HG03103 (cell line): ENCODE measurements at regions not wholly inside any gene's neighbourhood (a gene's known extent, or its start where the extent isn't known, plus 50 kb on each side); places are given as distances from the start of the nearest gene placed in this dataset.

Source experiments
- ATAC-seq: cut with Tn5 transposase; IDR thresholded peaks from one replicate; pipeline ENCODE4 v1.9.1; 2021; ENCODE audit warnings: low read depth; ENCODE audit not compliant: unreplicated experiment

DNA sequence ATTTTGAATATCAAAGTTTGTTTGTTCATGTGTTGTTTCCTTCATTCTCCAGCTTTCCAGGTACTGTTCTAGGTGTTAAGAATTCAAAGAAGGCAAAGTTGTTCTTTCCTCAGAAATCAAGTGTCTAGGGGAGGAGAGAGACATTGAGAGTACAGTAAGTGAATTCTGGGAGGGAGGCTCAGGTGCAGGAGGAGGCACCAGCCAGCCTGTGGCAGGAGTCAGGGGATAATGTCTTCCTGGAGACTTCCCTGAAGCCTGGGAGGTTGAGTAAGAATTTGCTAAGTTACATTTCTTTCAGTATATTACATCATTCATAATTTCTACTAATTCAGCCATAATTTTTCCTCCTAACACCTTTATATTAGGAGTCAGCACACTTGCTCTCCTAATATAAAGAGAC, 462.1 kb downstream of the TDRD15 start:
- no peak for ATAC-seq

DNA sequence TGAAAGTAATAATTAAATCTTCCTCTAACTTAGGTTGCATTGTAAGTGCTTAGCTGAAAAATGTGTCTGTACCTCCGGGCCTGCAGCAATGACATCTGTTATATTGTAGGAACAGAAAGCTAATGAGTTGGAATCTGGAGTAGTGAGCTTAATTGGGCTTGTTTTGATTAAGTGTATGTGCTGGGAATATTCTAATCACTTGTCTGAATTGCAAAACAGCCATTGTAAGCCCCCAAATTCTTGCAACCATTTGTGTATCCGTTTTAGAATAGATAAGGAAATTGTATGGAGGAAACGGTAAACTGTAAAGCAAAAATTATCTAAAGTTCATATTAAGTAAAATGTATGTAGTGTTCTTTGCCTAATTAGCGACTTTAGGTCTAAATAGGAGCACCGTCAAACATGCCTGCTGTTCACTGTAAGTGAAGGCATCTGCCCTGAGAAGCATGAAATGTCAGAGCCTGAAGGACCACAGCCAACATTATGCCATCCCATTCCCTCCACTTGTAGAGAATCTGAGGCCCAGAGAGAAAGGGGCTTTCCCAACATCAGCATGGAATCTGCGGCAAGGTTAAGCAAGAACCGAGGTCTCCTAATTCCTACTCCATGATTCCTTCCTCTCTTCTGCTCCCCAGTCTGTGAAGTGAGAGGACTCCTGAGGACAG, 466.4 kb downstream of the TDRD15 start:
- ATAC-seq = no peak

DNA sequence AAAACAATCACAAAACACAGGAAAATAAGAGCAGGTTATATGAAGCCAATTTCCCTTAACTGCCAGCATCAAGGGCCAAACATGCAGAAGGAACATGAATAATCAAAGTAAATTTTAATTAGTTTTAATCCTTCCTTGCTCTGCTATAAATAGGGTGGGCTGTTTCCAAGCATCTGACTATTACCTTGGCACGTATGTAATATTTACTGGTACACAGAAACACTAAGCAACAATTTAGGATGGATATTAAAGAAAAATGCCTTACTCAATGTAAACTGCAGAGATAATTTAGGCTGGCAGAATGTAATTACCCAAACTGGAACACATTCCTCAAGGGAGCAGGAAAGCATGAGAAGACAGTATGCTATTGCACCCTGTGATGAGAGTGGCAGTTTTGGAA, 468.2 kb downstream of the TDRD15 start:
- no peak for ATAC-seq

DNA sequence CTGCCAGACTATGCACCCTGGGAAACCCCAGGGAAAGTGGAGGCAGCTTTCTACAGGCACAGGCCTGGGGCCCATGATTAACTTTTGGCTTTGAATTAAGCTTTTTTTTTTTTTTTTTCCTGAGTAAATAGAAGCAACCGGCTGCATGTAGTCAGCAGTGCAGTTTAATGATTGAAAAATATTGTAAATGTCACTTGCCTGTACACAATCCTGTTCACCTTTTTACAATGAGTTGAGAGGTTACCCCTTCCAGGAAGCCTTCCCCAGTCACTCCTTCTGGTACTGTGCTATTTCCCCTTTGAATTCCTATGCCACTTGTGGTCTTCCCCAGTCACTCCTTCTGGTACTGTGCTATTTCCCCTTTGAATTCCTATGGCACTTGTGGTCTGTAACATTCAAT, 475.6 kb downstream of the TDRD15 start:
- ATAC-seq = no peak

DNA sequence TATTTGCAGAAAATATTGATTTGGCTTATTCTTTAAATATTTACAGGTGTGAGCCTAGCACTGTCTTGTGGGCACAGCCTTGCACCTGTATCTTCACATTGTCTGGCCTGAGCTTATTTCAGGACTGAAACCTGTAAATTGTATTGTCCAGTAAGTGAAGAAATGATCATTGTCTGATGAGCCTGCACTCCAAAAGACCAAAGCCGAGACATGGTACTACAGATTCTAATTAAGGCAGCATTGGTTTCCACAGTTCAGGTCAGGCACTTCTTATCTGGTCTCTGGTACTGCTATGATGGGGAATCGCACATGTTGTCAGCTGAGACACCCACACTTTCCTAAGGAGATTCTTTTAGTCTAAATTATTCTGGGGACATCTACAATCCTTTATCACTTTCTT, 479.0 kb downstream of the TDRD15 start:
- ATAC-seq = no peak

DNA sequence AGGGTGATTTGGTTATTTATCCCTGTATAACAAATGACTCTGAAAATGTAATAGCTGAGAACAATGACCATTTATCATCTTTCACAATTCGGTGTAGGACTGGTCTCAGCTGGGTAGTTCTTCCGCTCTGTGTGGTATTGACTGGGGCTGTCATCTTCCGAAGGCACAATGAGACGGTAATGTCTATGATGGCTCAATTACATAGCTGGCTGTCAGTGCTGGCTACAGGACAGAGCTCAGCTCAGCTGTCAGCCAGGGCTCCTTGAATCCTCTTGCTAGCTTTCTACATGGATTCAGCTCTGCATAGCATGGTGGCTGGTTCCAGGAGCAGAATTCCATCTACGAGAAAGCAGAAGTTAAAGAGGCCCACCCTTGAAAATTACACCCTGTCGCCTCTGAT, 483.8 kb downstream of the TDRD15 start:
- ATAC-seq = no peak

DNA sequence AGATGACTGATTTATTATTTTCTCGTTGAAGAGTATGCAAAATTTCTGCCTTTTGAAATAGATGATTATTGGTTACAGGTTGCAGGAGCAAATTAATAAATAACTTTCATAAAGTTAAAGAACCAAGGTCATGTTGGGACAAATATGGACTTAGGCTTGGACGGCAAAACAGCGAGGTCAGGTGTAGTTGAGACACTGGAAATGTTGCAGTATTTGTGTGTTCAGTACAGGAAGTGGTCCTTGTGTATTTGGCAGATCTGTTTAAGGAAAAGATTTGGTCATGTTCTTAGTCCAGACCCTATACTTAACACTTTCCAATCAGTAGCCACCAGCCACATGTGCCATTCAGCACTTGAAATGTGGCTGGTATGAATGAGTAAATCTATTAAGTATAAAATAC, 486.5 kb downstream of the TDRD15 start:
- ATAC-seq = no peak

DNA sequence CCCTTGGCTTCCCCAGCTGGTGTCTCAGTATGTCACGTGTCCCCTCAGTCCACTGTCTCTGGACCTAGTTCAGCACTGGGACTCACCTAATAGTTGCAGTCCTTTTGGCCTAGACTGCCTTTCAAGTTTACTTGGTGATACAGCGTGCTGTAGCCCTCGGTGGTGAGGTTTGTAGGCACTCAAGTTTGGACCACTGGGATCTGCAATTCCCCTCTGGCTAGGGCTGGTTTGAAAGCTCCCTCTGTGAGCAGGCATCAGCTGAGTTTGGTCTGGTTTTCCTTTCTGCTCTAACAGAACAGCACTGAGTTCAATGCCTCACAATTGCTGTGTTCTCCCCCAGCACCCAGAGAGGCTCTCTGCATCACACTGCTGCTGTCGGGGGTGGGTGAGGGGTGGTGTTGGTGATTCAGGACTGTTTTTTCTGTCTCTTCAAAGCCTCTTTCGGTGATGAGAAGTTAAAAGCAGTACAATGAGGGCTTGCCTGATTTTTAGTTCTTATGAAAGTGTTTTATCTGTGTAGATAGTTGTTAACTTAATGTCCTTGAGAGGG, 494.2 kb downstream of the TDRD15 start:
- ATAC-seq = no peak

DNA sequence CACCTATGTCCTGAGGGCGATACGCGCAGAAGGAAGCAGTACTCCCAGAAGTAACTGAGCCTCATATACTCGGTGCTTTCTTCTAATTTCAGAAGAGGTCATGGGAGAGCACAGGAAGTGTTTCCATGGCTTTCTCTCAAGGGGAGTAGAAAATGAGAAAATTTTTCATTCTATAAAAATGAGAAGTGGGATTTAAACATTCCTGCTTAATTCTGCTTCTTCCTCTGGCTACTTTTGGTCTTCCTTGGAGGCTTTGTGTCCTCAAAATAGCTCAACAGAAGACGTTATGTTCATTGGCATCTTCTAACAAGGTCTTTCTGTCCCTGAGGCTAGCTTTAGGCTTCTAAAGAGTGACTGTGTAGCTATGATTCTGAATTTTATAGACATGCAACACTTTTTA, 497.0 kb downstream of the TDRD15 start:
- ATAC-seq = no peak

DNA sequence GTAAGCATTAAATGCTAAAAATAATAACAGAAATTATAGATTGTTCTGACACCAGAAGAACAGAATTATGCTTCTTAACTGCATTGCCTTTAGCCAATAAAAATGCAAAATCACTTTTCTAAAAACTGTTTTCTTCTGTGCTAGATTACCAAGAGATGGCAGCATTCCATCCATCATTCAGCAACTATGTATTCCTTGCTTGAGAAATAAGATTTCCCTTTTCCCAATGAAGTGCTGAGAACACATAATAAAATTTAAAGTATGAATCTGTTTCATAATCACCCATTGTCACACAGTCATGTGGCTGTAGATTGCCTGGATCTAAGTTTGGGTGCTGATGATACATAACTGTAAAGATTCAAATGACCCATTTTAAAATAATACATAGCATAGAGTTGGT, 504.2 kb downstream of the TDRD15 start:
- ATAC-seq = no peak

DNA sequence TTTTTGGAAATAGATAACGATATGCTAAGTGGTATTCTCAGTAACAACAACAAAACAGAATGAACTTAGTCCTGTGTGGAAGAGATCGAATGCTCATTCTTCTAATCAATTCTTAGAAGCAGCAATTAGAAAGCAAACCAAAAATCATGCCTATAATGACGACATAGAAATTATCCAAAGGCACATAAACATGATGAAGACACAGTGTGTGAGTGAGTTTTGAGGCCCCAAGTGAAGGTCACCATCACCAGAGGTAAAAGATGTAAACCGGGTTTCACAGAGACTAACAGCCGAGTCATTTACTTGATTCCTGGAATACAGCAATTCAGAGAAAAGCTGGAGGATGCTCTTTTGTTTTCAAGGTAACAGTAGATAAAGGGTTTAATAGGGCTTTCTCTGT, 509.2 kb downstream of the TDRD15 start:
- no peak for ATAC-seq

DNA sequence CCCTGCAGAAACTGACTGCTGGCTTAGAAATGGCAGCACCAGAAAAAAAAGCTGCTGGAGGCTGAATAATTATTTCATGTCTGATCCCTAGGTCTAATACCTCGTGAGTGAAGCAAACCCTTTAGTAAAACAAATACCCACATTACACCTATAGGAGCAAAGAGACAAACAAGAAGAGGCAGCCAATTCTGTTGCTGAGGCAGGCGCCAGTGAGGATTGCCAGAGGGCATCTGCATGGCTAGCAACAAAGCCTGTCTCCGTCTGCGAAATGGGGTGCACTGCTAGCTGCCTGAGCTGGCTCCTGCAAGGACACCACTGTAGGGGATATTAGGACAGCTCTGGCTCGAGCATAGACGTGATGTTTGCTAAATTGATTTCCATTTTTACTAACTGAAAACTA, 509.7 kb downstream of the TDRD15 start:
- ATAC-seq = no peak

DNA sequence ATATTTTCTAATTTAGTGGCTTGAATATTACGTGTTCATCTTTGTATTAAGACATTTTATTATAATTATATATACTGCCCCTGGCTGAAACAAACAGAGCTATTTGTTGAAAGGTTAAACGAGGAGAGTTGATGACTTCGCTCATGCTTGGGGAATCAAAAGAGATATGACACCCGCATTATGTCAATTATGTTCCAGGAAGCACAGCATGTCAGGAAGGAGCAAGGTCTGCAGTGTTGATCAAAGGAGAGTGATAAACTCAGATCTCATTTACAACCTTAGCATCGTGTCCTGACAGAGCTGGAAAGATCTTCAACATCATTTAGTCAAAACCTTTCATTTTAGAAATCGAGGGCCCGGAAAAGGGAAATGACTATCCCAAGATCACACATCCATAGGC, 510.1 kb downstream of the TDRD15 start:
- ATAC-seq = no peak

DNA sequence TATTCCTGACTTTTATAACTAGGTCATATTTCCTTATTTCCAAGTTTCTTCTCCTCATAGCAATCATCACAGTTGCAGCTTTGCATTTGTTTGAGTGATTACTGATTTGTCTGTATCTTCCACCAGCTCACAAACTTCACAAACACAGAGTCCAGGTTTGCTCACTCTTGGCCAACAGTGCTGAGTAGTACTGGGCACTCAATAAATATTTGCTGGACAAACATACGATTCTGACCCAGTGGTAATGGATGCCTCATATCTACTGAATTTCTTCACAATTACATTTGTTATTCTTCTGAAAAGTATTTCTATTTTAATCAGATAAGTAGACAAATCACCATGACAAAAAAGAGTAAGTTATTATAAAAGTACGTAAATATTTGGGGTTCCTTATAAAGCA, 516.3 kb downstream of the TDRD15 start:
- ATAC-seq = no peak

DNA sequence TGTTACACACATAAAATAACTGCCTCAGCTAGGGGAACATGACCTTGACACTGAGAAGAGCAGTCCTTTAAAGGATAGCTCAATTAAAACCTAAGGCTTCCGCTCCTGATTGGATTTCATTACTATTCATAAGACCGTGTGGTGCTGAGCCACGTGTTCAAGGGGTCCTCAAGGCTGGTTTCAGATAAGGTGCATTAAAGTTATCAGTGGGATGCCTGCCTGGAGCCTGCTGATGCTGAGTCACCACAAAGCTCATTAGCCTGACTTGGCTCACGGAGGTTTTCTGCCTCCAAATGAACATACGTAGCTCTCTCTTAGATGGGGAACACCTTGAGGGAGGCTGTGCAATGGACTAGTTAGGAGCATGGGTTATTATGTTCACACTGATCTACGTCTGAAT, 518.9 kb downstream of the TDRD15 start:
- ATAC-seq = no peak

DNA sequence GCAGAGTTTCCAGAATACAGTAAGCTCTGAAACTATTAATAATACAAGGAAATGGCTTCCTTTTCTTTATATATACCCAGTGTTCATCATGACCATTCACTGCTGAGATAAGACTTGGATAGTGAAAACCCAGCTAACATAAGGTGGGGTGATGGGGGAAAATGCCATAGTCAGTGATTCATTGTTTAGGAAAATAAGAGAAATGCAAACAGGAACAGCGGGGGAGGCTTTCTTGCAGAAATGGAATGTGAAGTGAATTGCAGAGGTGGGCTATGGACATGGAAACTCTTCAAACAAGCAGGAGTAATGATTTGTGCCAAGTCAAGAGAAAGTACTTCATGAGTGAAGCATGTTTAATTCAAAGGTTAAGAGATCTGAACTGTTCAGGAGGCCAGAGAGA, 519.4 kb downstream of the TDRD15 start:
- ATAC-seq = no peak

DNA sequence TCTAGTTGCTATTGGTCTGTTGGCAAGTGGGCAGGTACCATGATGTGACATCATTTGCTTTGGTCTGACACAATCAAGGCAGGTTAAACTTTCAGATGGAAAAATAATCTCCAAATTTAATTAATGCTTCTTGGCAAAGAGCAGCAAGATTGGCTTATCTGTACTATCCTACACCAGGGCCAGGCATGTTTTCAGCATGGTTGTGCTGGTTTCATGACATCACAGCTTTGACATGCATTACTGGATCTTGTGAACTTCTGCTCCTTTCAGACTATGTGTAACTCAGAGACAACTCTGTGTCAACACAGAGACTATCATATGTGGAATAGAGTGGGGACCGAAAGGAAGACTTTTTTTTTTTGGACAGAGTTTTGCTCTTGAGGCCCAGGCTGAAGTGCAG, 520.5 kb downstream of the TDRD15 start:
- ATAC-seq = no peak

DNA sequence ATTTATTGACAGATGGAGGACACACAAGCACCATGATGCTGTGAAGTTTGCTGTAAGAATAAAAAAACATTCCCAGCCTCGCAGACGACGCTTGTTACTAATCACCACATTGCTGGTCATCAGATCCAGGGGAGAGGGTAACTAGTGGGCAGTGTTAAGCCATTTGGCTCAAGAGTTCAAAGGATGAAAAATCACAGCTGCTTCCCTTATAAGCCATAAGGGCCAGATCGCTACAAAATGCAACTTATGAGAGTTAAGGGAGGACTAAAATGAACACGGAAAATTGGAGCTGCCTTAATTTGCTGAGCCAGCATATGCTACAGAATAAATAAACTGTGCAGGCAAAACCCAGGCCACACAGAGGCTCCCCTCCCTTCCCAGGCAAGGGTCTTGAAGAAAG, 522.6 kb downstream of the TDRD15 start:
- ATAC-seq = no peak

DNA sequence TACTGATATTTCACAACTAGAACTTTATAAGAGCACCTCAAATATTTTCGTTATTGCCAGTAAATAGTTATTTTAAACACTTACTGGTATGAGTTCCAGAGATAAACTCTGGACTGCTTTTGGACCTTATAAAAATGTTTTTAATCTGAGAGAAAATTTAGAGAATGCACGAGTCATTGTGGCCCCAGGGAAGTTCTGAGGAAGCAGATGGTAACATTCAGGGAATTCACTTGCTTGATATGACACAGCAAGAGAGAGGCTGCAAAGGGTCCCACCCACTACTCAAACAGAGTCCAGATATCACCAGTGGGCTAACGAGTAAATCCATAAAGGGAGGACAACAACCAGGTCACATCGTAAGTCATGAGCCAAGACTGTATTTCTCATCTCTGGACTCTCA, 526.8 kb downstream of the TDRD15 start:
- ATAC-seq = no peak

DNA sequence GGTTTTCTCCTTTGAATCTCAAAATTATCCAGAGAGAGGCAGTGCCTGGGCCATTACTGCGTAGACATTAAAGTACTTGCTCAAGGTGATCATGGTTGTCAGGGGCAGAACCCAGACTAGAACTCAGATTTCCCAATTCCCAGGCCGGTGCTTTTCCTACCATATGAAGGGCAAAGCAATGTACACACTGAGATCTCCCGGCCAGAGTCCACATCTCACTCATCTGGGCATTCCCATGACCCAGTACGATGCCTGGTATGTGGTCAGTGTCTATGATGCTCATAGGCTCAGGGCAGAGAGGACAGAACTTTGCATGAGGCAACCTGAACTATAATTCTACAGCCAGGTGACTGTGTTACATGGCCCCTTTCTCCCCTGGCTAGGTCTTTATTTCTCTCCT, 531.4 kb downstream of the TDRD15 start:
- no peak for ATAC-seq

DNA sequence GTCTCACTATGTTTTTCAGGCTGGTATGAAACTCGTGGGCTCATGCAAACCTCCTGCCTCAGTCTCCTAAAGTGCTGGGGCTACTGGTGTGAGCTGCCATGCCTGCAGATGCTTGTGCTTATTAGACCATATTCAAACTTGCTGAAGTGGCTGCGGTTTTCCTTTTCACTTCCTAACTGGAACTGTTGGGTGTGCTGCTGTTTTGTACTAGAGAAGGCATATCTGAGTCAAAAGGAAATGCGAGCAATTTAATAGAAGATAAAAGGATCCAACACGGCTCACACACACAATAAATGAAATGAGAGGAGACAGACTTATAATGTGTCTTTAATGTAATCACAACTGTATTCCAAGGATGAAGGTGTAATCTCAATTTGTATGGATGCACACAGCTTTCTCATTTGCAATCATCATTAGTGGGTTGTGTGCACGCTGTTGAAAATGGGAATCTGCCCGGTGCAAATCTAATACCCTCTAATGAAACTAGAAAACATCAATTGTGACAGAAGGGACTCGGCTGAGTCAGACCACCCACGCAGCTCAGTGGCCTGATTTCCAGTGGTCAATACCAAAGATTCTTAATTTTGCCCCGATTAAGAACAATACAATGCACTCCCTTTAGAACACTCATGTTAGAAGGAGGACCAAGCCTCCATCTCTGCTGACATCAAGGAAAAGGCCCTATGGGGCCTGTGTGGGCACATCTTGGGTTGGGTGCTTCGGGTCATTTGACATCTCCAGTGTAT, 532.7 kb downstream of the TDRD15 start:
- ATAC-seq = no peak

DNA sequence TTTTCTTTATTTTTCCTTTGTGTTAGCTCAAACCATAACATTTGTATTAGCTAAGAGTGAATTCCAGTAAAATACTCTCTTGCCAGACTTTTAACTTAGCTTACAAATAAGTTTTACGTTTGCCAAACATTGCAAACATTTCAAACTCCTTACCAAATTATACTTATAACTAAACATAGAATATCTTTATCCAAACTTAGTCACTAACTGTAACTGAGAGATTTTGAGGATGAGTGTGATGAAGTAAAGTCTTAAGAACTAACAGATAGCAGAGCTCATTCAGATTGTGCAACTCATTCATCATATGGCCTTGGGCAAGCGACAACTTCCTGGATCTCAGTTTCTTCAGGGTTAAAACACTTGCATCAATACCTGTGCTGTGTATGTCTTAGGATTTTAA, 533.7 kb downstream of the TDRD15 start:
- no peak for ATAC-seq
